ENCODE measurements at regions not wholly inside any gene's neighbourhood (a gene's known extent, or its start where the extent isn't known, plus 50 kb on each side); places are given as distances from the start of the nearest gene placed in this dataset.

DNA sequence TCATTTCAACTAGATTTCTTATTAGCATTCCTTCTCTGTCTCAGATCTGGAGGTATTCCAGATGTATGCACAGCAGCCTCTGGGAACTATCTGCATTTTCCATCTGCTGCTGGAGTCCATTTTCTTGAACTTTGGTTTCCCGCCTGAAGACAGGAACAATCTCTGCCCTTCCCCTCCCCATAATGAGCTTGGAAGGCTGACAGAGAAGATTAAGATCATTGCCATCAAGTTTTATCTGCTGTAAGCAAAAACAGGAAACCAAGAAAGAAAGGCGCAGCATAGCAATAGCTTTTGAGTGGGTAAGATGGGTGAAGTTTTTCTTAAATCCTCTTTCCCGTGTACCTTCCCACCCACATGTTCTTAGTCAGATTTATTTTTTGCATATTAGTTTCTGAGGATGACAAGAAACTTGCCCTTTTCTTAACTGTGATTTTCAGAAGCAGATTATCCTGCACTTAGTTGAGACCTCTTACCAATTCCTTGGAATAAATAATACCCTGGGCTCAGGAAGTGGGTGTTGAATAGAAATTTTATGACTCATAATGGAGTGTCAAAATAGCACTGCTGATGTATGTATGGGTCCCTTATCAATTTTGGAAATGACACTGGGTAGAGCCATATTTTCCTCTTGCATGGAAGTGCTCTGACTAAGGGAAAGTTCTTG, 78.3 kb downstream of the CT47B1 start:
- no peaks in the 10 kb centered on the region for H3K36me3 ChIP-seq (ENCODE audit: control insufficient read depth in 4 of 4, insufficient read depth in 3 of 4, low read depth in 1 of 4, low read length in 3 of 4)
- DNase-seq (ENCODE audit: low spot score), result no peak
- H3K4me3 ChIP-seq (ENCODE audit: low read depth in 1 of 3, low read length in 3 of 3), result no peak overlapping the region
- H3K27me3 ChIP-seq (ENCODE audit: control insufficient read depth in 4 of 4, insufficient read depth in 4 of 4, low read length in 3 of 4), result peaks cover 0 to 3% (median 0%) of the 10 kb centered on the region in 4 donors
- no peaks in the 10 kb centered on the region for H3K9me3 ChIP-seq (ENCODE audit: control insufficient read depth in 4 of 4, low read length in 3 of 4)
- WGBS, result 66% methylated on average over 3 of the region's 3 CpGs
- H3K27ac ChIP-seq (ENCODE audit: low read depth in 1 of 2, low read length in 2 of 2), result no peak overlapping the region
- TF ChIP-seq GABPA (IDR thresholded peaks at IDR 0.05 in 1 of 2, conservative IDR thresholded peaks at IDR 0.05 in 1 of 2) (no peak), RAD21 (IDR thresholded peaks at IDR 0.05) (no peak), TAF1 (conservative IDR thresholded peaks at IDR 0.05) (no peak), JUND (IDR thresholded peaks at IDR 0.05) (no peak), CTCF (IDR thresholded peaks at IDR 0.05; ENCODE audit: low read depth, low read length, missing input control) (no peak), HNF4G (IDR thresholded peaks at IDR 0.05) (no peak), EGR1 (IDR thresholded peaks at IDR 0.05; ENCODE audit: low read depth in 2 of 2) (no peak), MAX (IDR thresholded peaks at IDR 0.05) (no peak), HNF4A (conservative IDR thresholded peaks at IDR 0.05) (no peak)
- TF ChIP-seq, protein P1, sequence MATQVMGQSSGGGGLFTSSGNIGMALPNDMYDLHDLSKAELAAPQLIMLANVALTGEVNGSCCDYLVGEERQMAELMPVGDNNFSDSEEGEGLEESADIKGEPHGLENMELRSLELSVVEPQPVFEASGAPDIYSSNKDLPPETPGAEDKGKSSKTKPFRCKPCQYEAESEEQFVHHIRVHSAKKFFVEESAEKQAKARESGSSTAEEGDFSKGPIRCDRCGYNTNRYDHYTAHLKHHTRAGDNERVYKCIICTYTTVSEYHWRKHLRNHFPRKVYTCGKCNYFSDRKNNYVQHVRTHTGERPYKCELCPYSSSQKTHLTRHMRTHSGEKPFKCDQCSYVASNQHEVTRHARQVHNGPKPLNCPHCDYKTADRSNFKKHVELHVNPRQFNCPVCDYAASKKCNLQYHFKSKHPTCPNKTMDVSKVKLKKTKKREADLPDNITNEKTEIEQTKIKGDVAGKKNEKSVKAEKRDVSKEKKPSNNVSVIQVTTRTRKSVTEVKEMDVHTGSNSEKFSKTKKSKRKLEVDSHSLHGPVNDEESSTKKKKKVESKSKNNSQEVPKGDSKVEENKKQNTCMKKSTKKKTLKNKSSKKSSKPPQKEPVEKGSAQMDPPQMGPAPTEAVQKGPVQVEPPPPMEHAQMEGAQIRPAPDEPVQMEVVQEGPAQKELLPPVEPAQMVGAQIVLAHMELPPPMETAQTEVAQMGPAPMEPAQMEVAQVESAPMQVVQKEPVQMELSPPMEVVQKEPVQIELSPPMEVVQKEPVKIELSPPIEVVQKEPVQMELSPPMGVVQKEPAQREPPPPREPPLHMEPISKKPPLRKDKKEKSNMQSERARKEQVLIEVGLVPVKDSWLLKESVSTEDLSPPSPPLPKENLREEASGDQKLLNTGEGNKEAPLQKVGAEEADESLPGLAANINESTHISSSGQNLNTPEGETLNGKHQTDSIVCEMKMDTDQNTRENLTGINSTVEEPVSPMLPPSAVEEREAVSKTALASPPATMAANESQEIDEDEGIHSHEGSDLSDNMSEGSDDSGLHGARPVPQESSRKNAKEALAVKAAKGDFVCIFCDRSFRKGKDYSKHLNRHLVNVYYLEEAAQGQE (IDR thresholded peaks at IDR 0.05), result no peak
- TF ChIP-seq, protein P2, sequence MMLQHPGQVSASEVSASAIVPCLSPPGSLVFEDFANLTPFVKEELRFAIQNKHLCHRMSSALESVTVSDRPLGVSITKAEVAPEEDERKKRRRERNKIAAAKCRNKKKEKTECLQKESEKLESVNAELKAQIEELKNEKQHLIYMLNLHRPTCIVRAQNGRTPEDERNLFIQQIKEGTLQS (IDR thresholded peaks at IDR 0.05), result no peak
- H3K9ac ChIP-seq (ENCODE audit: low read depth in 1 of 2, low read length in 2 of 2), result no peak overlapping the region
- no peaks in the 10 kb centered on the region for H3K4me1 ChIP-seq (ENCODE audit: control insufficient read depth in 4 of 4, insufficient read depth in 4 of 4, low read length in 3 of 4)

GRCh38 chrX:120795301-120795700, 80.4 kb downstream of the CT47B1 start:
- peaks cover 0 to 1% (median 0%) of the 10 kb centered on the region in 4 donors for H3K4me1 ChIP-seq (ENCODE audit: control insufficient read depth in 4 of 4, insufficient read depth in 4 of 4, low read length in 3 of 4)
- no peak overlapping the region for H3K9ac ChIP-seq (ENCODE audit: low read depth in 1 of 2, low read length in 2 of 2)
- H3K27ac ChIP-seq (ENCODE audit: low read depth in 1 of 2, low read length in 2 of 2), result no peak overlapping the region
- WGBS, result 91% methylated on average over 2 of the region's 2 CpGs
- no peaks in the 10 kb centered on the region for H3K36me3 ChIP-seq (ENCODE audit: control insufficient read depth in 4 of 4, insufficient read depth in 3 of 4, low read depth in 1 of 4, low read length in 3 of 4)
- DNase-seq (ENCODE audit: low spot score), result no peak
- H3K27me3 ChIP-seq (ENCODE audit: control insufficient read depth in 4 of 4, insufficient read depth in 4 of 4, low read length in 3 of 4), result peaks cover 0 to 3% (median 0%) of the 10 kb centered on the region in 4 donors
- H3K9me3 ChIP-seq (ENCODE audit: control insufficient read depth in 4 of 4, low read length in 3 of 4), result no peaks in the 10 kb centered on the region
- H3K4me3 ChIP-seq (ENCODE audit: low read depth in 1 of 3, low read length in 3 of 3), result no peak overlapping the region
- no peak for TF ChIP-seq CTCF (IDR thresholded peaks at IDR 0.05; ENCODE audit: low read depth, low read length, missing input control)
- TF ChIP-seq TAF1 (conservative IDR thresholded peaks at IDR 0.05), result no peak
- TF ChIP-seq NR2F2 (IDR thresholded peaks at IDR 0.05), result no peak
- TF ChIP-seq JUND (IDR thresholded peaks at IDR 0.05), result no peak
- TF ChIP-seq, protein P1 (IDR thresholded peaks at IDR 0.05), result no peak
- no peak for TF ChIP-seq FOXA2 (IDR thresholded peaks at IDR 0.05)
- TF ChIP-seq, protein P2 (IDR thresholded peaks at IDR 0.05), result no peak
- no peak for TF ChIP-seq GABPA (IDR thresholded peaks at IDR 0.05 in 1 of 2, conservative IDR thresholded peaks at IDR 0.05 in 1 of 2)
- TF ChIP-seq RAD21 (IDR thresholded peaks at IDR 0.05), result no peak
- no peak for TF ChIP-seq SP1 (IDR thresholded peaks at IDR 0.05)
- no peak for TF ChIP-seq EGR1 (IDR thresholded peaks at IDR 0.05; ENCODE audit: low read depth in 2 of 2)
- no peak for TF ChIP-seq MAX (IDR thresholded peaks at IDR 0.05)
- no peak for TF ChIP-seq HNF4G (IDR thresholded peaks at IDR 0.05)
- TF ChIP-seq FOXA1 (IDR thresholded peaks at IDR 0.05), result no peak

Measured in liver (tissue), 8 donors.